Hepatocyte (in vitro differentiated cells): ENCODE measurements at regions not wholly inside any gene's neighbourhood (a gene's known extent, or its start where the extent isn't known, plus 50 kb on each side); places are given as distances from the start of the nearest gene placed in this dataset.

Experiments
- DNase-seq: peaks from one replicate; pipeline ENCODE4 v3.0.0-alpha.2; 2016; ENCODE audit warnings: low spot score
- H2AFZ ChIP-seq: fragments of 200-600 bp; sonication (generic); 2 replicates; pipeline ENCODE4 v1.6.0; 2016; ENCODE audit warnings: antibody characterized with exemption, mild to moderate bottlenecking
- H3K27ac ChIP-seq: fragments of 200-600 bp; sonication (generic); 2 replicates; pipeline ENCODE4 v1.5.1; 2016; ENCODE audit warnings: mild to moderate bottlenecking
- H3K27me3 ChIP-seq: fragments of 200-600 bp; sonication (generic); 2 replicates; pipeline ENCODE4 v1.6.1; 2016
- H3K36me3 ChIP-seq: fragments of 200-600 bp; sonication (generic); replicated peaks from 2 replicates; pipeline ENCODE4 v1.5.1; 2016; ENCODE audit warnings: low read depth; ENCODE audit not compliant: insufficient read depth
- H3K4me1 ChIP-seq: fragments of 200-600 bp; sonication (generic); 2 replicates; pipeline ENCODE4 v1.5.1; 2016; ENCODE audit warnings: mild to moderate bottlenecking, moderate library complexity; ENCODE audit not compliant: insufficient read depth
- H3K4me2 ChIP-seq: fragments of 200-600 bp; sonication (generic); 2 replicates; pipeline ENCODE4 v1.6.0; 2016
- H3K4me3 ChIP-seq: fragments of 200-600 bp; sonication (generic); 2 replicates; pipeline ENCODE4 v1.5.1; 2016; ENCODE audit warnings: mild to moderate bottlenecking
- H3K79me2 ChIP-seq: fragments of 200-600 bp; sonication (generic); 2 replicates; pipeline ENCODE4 v1.6.0; 2017; ENCODE audit warnings: mild to moderate bottlenecking
- H3K9me2 ChIP-seq: fragments of 200-600 bp; sonication (generic); replicated peaks from 2 replicates; pipeline ENCODE4 v1.6.0; 2017; ENCODE audit warnings: mild to moderate bottlenecking; ENCODE audit not compliant: insufficient read depth
- H3K9me3 ChIP-seq: fragments of 200-600 bp; sonication (generic); 2 replicates; pipeline ENCODE4 v1.5.1; 2016; ENCODE audit warnings: low read depth, mild to moderate bottlenecking
- H4K20me1 ChIP-seq: fragments of 200-600 bp; sonication (generic); 2 replicates; pipeline ENCODE4 v1.6.0; 2016; ENCODE audit warnings: mild to moderate bottlenecking; ENCODE audit not compliant: insufficient read depth, poor library complexity, severe bottlenecking
- CTCF ChIP-seq: fragments of 200-600 bp; sonication (generic); IDR thresholded peaks from 2 replicates; pipeline ENCODE4 v1.5.1; 2016; ENCODE audit warnings: antibody characterized with exemption, mild to moderate bottlenecking; ENCODE audit not compliant: poor library complexity
- EZH2 ChIP-seq: fragments of 200-600 bp; sonication (generic); IDR thresholded peaks from 2 replicates; pipeline ENCODE4 v1.6.1; 2016; ENCODE audit warnings: antibody characterized with exemption, mild to moderate bottlenecking, borderline replicate concordance
- EZH2phosphoT487 ChIP-seq: fragments of 200-600 bp; sonication (generic); IDR thresholded peaks from one replicate; pipeline ENCODE4 v1.6.1; 2018; ENCODE audit warnings: antibody characterized with exemption, mild to moderate bottlenecking, low read depth, moderate library complexity; ENCODE audit not compliant: unreplicated experiment, severe bottlenecking
- WGBS: methylation state at CpG from one replicate; pipeline ENCODE4 v1.1.6; 2016; ENCODE audit warnings: low lambda C conversion rate; ENCODE audit errors: missing lambda C conversion rate; 5-methylcytosine and 5-hydroxymethylcytosine counted together

DNA sequence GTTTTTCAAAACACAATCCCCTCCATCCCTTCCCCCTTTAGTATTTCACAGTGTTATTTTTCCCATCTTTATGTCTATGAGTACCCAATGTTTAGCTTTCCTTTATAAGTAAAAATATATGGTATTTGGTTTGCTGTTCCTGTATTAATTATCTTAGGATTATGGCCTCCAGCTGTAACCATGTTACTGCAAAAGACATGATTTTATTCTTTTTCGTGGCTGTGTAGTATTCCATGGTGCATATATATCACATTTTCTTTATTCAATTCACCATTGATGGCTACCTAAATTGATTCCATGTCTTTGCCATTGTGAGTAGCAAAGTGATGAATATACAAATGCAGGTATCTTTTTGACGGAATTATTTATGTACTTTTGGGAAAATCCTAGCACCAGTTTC, 346.4 kb upstream of the CNTN5 start:
- H3K9me3 ChIP-seq: no peaks in the 10 kb centered on the region
- TF ChIP-seq EZH2phosphoT487 (no peak), CTCF (no peak), EZH2 (no peak)
- H3K36me3 ChIP-seq: no peaks in the 10 kb centered on the region
- H3K9me2 ChIP-seq: no peaks in the 10 kb centered on the region
- H3K79me2 ChIP-seq: no peaks in the 10 kb centered on the region
- no peaks in the 10 kb centered on the region for H3K4me1 ChIP-seq
- no peak overlapping the region for H3K4me3 ChIP-seq
- H3K27ac ChIP-seq: no peak overlapping the region
- no peak overlapping the region for H2AFZ ChIP-seq
- 98% methylated on average over 2 of the region's 2 CpGs for WGBS
- no peaks in the 10 kb centered on the region for H4K20me1 ChIP-seq
- H3K4me2 ChIP-seq: no peak overlapping the region
- no peaks in the 10 kb centered on the region for H3K27me3 ChIP-seq
- no peak for DNase-seq

DNA sequence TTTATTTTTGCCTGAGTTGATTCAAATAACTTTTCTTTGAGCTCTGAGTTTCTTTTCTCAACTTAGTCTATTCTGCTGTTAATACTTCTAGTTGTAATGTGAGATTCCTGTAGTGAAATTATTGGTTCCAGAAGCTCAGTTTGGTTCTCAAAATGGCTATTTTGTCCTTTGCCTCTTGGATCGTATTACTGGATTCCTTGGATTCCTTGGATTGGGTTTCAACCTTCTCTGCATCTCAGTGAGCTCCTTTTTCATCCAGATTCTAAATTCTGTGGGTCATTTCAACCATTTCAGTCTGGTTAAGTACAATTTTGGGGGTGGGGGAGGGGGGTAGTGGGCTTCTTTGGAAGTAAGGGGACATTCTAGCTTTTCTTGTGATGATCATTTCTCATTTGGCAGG, 341.1 kb upstream of the CNTN5 start:
- 59% methylated on average over 1 of the region's 1 CpG for WGBS
- no peaks in the 10 kb centered on the region for H3K4me1 ChIP-seq
- TF ChIP-seq EZH2 (no peak), CTCF (no peak)
- no peak for DNase-seq
- H3K27ac ChIP-seq: no peak overlapping the region
- no peaks in the 10 kb centered on the region for H3K9me2 ChIP-seq
- H3K79me2 ChIP-seq: no peaks in the 10 kb centered on the region
- no peak overlapping the region for H2AFZ ChIP-seq
- no peaks in the 10 kb centered on the region for H3K36me3 ChIP-seq
- no peak overlapping the region for H3K4me3 ChIP-seq
- H4K20me1 ChIP-seq: no peaks in the 10 kb centered on the region
- H3K27me3 ChIP-seq: no peaks in the 10 kb centered on the region
- no peak overlapping the region for H3K4me2 ChIP-seq
- H3K9me3 ChIP-seq: no peaks in the 10 kb centered on the region

- Histone ChIP-seq H3K27me3 (no peaks in the 10 kb centered on the region), H3K79me2 (no peaks in the 10 kb centered on the region), H3K4me1 (no peaks in the 10 kb centered on the region), H3K36me3 (no peaks in the 10 kb centered on the region), H3K4me3 (no peak overlapping the region), H3K4me2 (no peak overlapping the region), H3K9me3 (no peaks in the 10 kb centered on the region), H3K27ac (no peak overlapping the region), H3K9me2 (no peaks in the 10 kb centered on the region), H4K20me1 (no peaks in the 10 kb centered on the region), H2AFZ (no peak overlapping the region)
- no peak for DNase-seq
- WGBS: 89% methylated on average over 1 of the region's 1 CpG
- no peak for TF ChIP-seq EZH2phosphoT487
- no peak for TF ChIP-seq CTCF
- no peak for TF ChIP-seq EZH2
Observed at GRCh38 chr11:98701541-98701940, 319.2 kb upstream of the CNTN5 start.
